SU-DHL-6 (cell line): ENCODE measurements at regions not wholly inside any gene's neighbourhood (a gene's known extent, or its start where the extent isn't known, plus 50 kb on each side); places are given as distances from the start of the nearest gene placed in this dataset.
A peak's percentile ranks its signal among the peaks of the same experiment; 100 is the strongest.

Source experiments
- H2AFZ ChIP-seq: fragments of 200-600 bp; sonication (generic); 2 replicates; pipeline ENCODE4 v1.6.1; 2014; ENCODE audit warnings: low read depth, mild to moderate bottlenecking, moderate library complexity, mixed read lengths, antibody characterized with exemption, low read length; ENCODE audit not compliant: severe bottlenecking
- H3F3A ChIP-seq: fragments of 200-600 bp; shearing (Covaris generic); 2 replicates; pipeline ENCODE4 v1.6.0; 2016; ENCODE audit warnings: antibody characterized with exemption, mild to moderate bottlenecking; ENCODE audit not compliant: insufficient read depth
- H3K27ac ChIP-seq: fragments of 200-600 bp; sonication (generic); 2 replicates; pipeline ENCODE4 v1.5.1; 2016; ENCODE audit warnings: low read depth, mild to moderate bottlenecking, low read length, moderate library complexity, mixed read lengths
- H3K27me3 ChIP-seq: fragments of 200-600 bp; sonication (generic), shearing (Covaris generic); 2 replicates; pipeline ENCODE4 v1.6.0; 2014; ENCODE audit warnings: mild to moderate bottlenecking, low read length
- H3K36me3 ChIP-seq: fragments of 200-600 bp; sonication (generic); 2 replicates; pipeline ENCODE4 v1.6.1; 2014; ENCODE audit warnings: mild to moderate bottlenecking, low read length, mixed read lengths
- H3K4me2 ChIP-seq: fragments of 300-600, 200-600 bp; shearing (Covaris generic), sonication (generic); 2 replicates; pipeline ENCODE4 v1.6.0; 2014; ENCODE audit warnings: low read length, low read depth, mild to moderate bottlenecking; ENCODE audit not compliant: poor library complexity, severe bottlenecking
- H3K4me3 ChIP-seq: fragments of 200-600 bp; sonication (generic); 2 replicates; pipeline ENCODE4 v1.5.1; 2014; ENCODE audit warnings: antibody characterized with exemption, low read length, mild to moderate bottlenecking, mixed read lengths; ENCODE audit not compliant: insufficient read depth, poor library complexity, severe bottlenecking
- H3K79me2 ChIP-seq: fragments of 200-600 bp; sonication (generic); 2 replicates; pipeline ENCODE4 v1.6.1; 2014; ENCODE audit warnings: mild to moderate bottlenecking, low read length, moderate library complexity; ENCODE audit not compliant: insufficient read depth
- H3K9ac ChIP-seq: fragments of 200-600 bp; sonication (generic); 2 replicates; pipeline ENCODE4 v1.7.0; 2014; ENCODE audit warnings: mild to moderate bottlenecking, low read length
- H3K9me2 ChIP-seq: fragments of 200-600 bp; sonication (generic); replicated peaks from 2 replicates; pipeline ENCODE4 v1.6.1; 2014; ENCODE audit warnings: low read length; ENCODE audit not compliant: insufficient read depth
- H3K9me3 ChIP-seq: fragments of 200-600 bp; sonication (generic); 2 replicates; pipeline ENCODE4 v1.6.1; 2014; ENCODE audit warnings: low read length, mixed read lengths; ENCODE audit not compliant: insufficient read depth
- H4K20me1 ChIP-seq: fragments of 200-600 bp; sonication (generic); 2 replicates; pipeline ENCODE4 v1.6.1; 2014; ENCODE audit warnings: low read depth, mild to moderate bottlenecking, antibody characterized with exemption, low read length, moderate library complexity, mixed read lengths
- CTCF ChIP-seq: fragments of 200-600 bp; sonication (generic); IDR thresholded peaks from one replicate; pipeline ENCODE4 v1.5.1; 2017; ENCODE audit warnings: antibody characterized with exemption, mild to moderate bottlenecking, low read length, moderate library complexity; ENCODE audit not compliant: insufficient read depth, poor library complexity, severe bottlenecking
- EZH2phosphoT487 ChIP-seq: fragments of 200-600 bp; sonication (generic), shearing (Covaris generic); conservative IDR thresholded peaks from 2 replicates; pipeline ENCODE4 v1.6.1; 2018; ENCODE audit warnings: mild to moderate bottlenecking, antibody characterized with exemption, low read length, moderate library complexity, mixed read lengths

DNA sequence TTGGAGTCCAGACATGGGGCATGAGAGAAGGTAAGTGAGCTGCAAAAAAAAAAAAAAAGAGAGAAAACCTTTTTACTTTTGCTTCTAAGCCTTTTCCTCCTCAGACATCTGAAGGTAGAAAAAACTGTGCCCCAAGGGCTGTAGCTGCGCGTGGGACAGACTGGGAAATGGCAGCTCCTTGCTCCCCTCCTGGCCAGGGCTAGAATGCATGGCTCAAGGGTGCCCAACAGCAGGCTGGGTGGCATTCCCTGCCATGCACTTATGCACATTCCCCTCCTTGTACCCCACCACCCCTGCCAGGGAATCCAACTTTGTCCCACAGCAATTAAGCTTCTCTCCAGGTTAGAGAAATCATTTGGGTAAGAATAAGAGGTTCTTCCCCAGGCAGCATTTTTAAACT, 421.2 kb downstream of the TRAM1L1 start:
- no peaks in the 10 kb centered on the region for H3K9me2 ChIP-seq
- no peaks in the 10 kb centered on the region for H3K9me3 ChIP-seq
- H3K4me2 ChIP-seq, result no peak overlapping the region
- no peaks in the 10 kb centered on the region for H4K20me1 ChIP-seq
- H3K9ac ChIP-seq, result no peak overlapping the region
- H3K27me3 ChIP-seq, result no peaks in the 10 kb centered on the region
- H3K79me2 ChIP-seq, result no peaks in the 10 kb centered on the region
- H3K27ac ChIP-seq, result no peak overlapping the region
- H3K36me3 ChIP-seq, result no peaks in the 10 kb centered on the region
- H3K4me3 ChIP-seq, result no peak overlapping the region
- no peak overlapping the region for H2AFZ ChIP-seq
- no peaks in the 10 kb centered on the region for H3F3A ChIP-seq
- TF ChIP-seq CTCF, result no peak
- TF ChIP-seq EZH2phosphoT487, result no peak

GRCh38 chr4:116639070-116639577, 446.3 kb downstream of the TRAM1L1 start:
- H3K9ac ChIP-seq, result peak overlapping the region; percentile 22

DNA sequence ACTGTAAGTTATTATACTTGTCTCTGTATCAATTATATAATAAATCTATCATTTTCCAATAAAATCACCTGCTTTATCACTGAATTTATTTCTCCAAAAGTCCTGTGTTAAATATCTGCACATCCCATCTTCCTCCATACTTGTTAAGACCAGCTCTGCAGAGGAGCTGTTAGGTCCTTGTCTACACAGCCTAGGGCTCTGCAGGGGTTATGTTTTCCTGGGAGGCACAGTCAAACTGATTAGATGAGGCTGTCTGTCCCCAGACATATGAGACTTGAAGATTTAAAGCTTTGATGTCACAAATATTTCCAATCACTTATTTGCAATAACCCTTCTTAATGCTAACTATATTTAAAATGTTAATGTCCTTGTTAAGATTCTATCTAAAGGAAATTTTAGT, 446.8 kb downstream of the TRAM1L1 start:
- H3K4me3 ChIP-seq, result no peak overlapping the region
- H2AFZ ChIP-seq, result peak overlapping the region; percentile 74
- no peaks in the 10 kb centered on the region for H3K9me3 ChIP-seq
- H3F3A ChIP-seq, result 0 out of 2 replicates have a peak, but pooled peaks cover 4% of the 10 kb centered on the region
- H4K20me1 ChIP-seq, result no peaks in the 10 kb centered on the region
- H3K9ac ChIP-seq, result peak overlapping the region; percentile 22; the same call in 1 of the 2 replicates
- H3K27me3 ChIP-seq, result no peaks in the 10 kb centered on the region
- H3K79me2 ChIP-seq, result no peaks in the 10 kb centered on the region
- H3K9me2 ChIP-seq, result no peaks in the 10 kb centered on the region
- H3K27ac ChIP-seq, result no peak overlapping the region
- no peaks in the 10 kb centered on the region for H3K36me3 ChIP-seq
- TF ChIP-seq EZH2phosphoT487, result no peak
- no peak for TF ChIP-seq CTCF
- H3K4me2 ChIP-seq, result peak overlapping the region; percentile 67

More at GRCh38 chr4:116639070-116639577, 446.3 kb downstream of the TRAM1L1 start:
- H2AFZ ChIP-seq, result peak overlapping the region; percentile 74
- H4K20me1 ChIP-seq, result no peaks in the 10 kb centered on the region
- TF ChIP-seq CTCF, result no peak
- TF ChIP-seq EZH2phosphoT487, result no peak
- no peaks in the 10 kb centered on the region for H3K27me3 ChIP-seq
- peak overlapping the region; percentile 37 for H3K4me3 ChIP-seq
- H3K27ac ChIP-seq, result no peak overlapping the region
- H3K4me2 ChIP-seq, result peak overlapping the region; percentile 67
- 0 out of 2 replicates have a peak, but pooled peaks cover 4% of the 10 kb centered on the region for H3F3A ChIP-seq
- H3K79me2 ChIP-seq, result no peaks in the 10 kb centered on the region
- H3K9me3 ChIP-seq, result no peaks in the 10 kb centered on the region
- no peaks in the 10 kb centered on the region for H3K36me3 ChIP-seq
- no peaks in the 10 kb centered on the region for H3K9me2 ChIP-seq
